Endothelial cell of umbilical vein (primary cell): ENCODE measurements at regions not wholly inside any gene's neighbourhood (a gene's known extent, or its start where the extent isn't known, plus 50 kb on each side); places are given as distances from the start of the nearest gene placed in this dataset.

Experiments used
- BruUV-seq: library from RNA; stranded (reverse); fragments of 400-500 nt; replicated peaks from 2 replicates; lab custom pipeline; 2021; lab: Mats Ljungman, UMichigan
- CTCF ChIA-PET: fragments of 300-600, 350-600 bp; sonication (Branson Sonifier 250); formaldehyde crosslinking; loops from one replicate; lab custom pipeline; 2021; ENCODE audit warnings: antibody characterized with exemption, inconsistent platforms; lab: Charles Lee
- POLR2A ChIA-PET: fragments of 300-600, 350-600 bp; sonication (Branson Sonifier 250); formaldehyde crosslinking; loops from one replicate; lab custom pipeline; 2021; ENCODE audit warnings: antibody characterized with exemption, inconsistent platforms; lab: Charles Lee
- DNase-seq: peaks from one replicate; pipeline ENCODE4 v3.0.0-alpha.2; 2011; ENCODE audit warnings: low read depth, low spot score
- FAIRE-seq: peaks from 2 replicates; lab custom pipeline; 2011; peaks lifted over from hg19 to GRCh38; lab: Jason Lieb, UNC
- H2AFZ ChIP-seq: 2 replicates; pipeline ENCODE4 v1.6.0; 2012; ENCODE audit warnings: low read depth, low read length, control low read depth, inconsistent platforms
- H3K27ac ChIP-seq: 2 replicates; pipeline ENCODE4 v1.5.1; 2011; ENCODE audit warnings: low read depth, mild to moderate bottlenecking, control low read depth, low read length, moderate library complexity; ENCODE audit not compliant: insufficient read depth
- H3K27me3 ChIP-seq, 2 experiments: 2 replicates each; pipeline versions ENCODE4 v1.6.0 to v1.6.1; 2011; ENCODE audit warnings: low read length in 2 of 2, mixed read lengths in 1 of 2; ENCODE audit not compliant: control insufficient read depth in 2 of 2, insufficient read depth in 2 of 2
- H3K36me3 ChIP-seq, 2 experiments: 2 replicates in 1 of 2; 3 replicates in 1 of 2; pipeline ENCODE4 v1.5.1; 2011; ENCODE audit warnings: low read length in 2 of 2, mild to moderate bottlenecking in 1 of 2, moderate library complexity in 1 of 2; ENCODE audit not compliant: control insufficient read depth in 2 of 2, insufficient read depth in 2 of 2; ENCODE audit errors: extremely low read depth in 1 of 2
- H3K4me1 ChIP-seq: 3 replicates; pipeline ENCODE4 v1.5.1; 2011; ENCODE audit warnings: mild to moderate bottlenecking, low read length; ENCODE audit not compliant: control insufficient read depth, insufficient read depth; ENCODE audit errors: extremely low read depth
- H3K4me2 ChIP-seq: 2 replicates; pipeline ENCODE4 v1.6.1; 2011; ENCODE audit warnings: low read length, control low read depth, mixed read lengths; ENCODE audit not compliant: insufficient read depth
- H3K4me3 ChIP-seq, 3 experiments: fragments of 200-600 bp in 1 of 3; sonication (generic), shearing (Covaris generic) in 1 of 3; replicated peaks in 1 of 3; 2 replicates each; pipeline ENCODE4 v1.5.1; 2011 to 2016; ENCODE audit warnings: control low read depth in 3 of 3, low read length in 3 of 3, mild to moderate bottlenecking in 2 of 3, inconsistent platforms in 1 of 3, low read depth in 1 of 3, moderate library complexity in 1 of 3; ENCODE audit not compliant: insufficient read depth in 1 of 3
- H3K79me2 ChIP-seq: 2 replicates; pipeline ENCODE4 v1.6.0; 2012; ENCODE audit warnings: low read length, inconsistent platforms; ENCODE audit not compliant: control insufficient read depth, insufficient read depth
- H3K9ac ChIP-seq: replicated peaks from 2 replicates; pipeline ENCODE3; 2011; ENCODE audit warnings: low read length, control low read depth; ENCODE audit not compliant: insufficient read depth; ENCODE audit errors: extremely low read depth
- H3K9me1 ChIP-seq: replicated peaks from 3 replicates; pipeline ENCODE4 v1.6.0; 2011; ENCODE audit warnings: mild to moderate bottlenecking, low read length; ENCODE audit not compliant: control insufficient read depth, insufficient read depth; ENCODE audit errors: extremely low read depth
- H3K9me3 ChIP-seq: replicated peaks from 2 replicates; pipeline ENCODE4 v1.5.1; 2012; ENCODE audit warnings: low read length, inconsistent platforms; ENCODE audit not compliant: control insufficient read depth, insufficient read depth
- H4K20me1 ChIP-seq: replicated peaks from 2 replicates; pipeline ENCODE3; 2011; ENCODE audit warnings: mild to moderate bottlenecking, low read length; ENCODE audit not compliant: control insufficient read depth, insufficient read depth; ENCODE audit errors: extremely low read depth
- EZH2 ChIP-seq: IDR thresholded peaks from 2 replicates; pipeline ENCODE4 v1.6.1; 2012; ENCODE audit warnings: borderline replicate concordance, low read depth, mild to moderate bottlenecking, moderate library complexity, low read length, inconsistent platforms; ENCODE audit not compliant: severe bottlenecking
- FOS ChIP-seq: IDR thresholded peaks from 2 replicates; pipeline ENCODE4 v1.6.1; 2011; ENCODE audit warnings: mild to moderate bottlenecking, low read length, moderate library complexity, borderline replicate concordance; ENCODE audit not compliant: insufficient read depth
- GATA2 ChIP-seq: IDR thresholded peaks from 2 replicates; pipeline ENCODE4 v1.7.0; 2011; ENCODE audit warnings: low read depth, mild to moderate bottlenecking, moderate library complexity, mixed read lengths, low read length; ENCODE audit not compliant: insufficient read length, insufficient read depth
- JUN ChIP-seq: IDR thresholded peaks from 2 replicates; pipeline ENCODE4 v1.6.1; 2011; ENCODE audit warnings: borderline replicate concordance, low read depth; ENCODE audit not compliant: insufficient read length, insufficient read depth
- MYC ChIP-seq: IDR thresholded peaks from one replicate; pipeline ENCODE4 v1.6.1; 2011; ENCODE audit warnings: mild to moderate bottlenecking, low read depth, low read length
- POLR2A ChIP-seq: IDR thresholded peaks from 2 replicates; pipeline ENCODE4 v1.6.1; 2012; ENCODE audit warnings: low read depth, mild to moderate bottlenecking, control low read depth, low read length
- POLR2AphosphoS5 ChIP-seq: IDR thresholded peaks from 2 replicates; pipeline ENCODE4 v1.6.1; 2012; ENCODE audit warnings: low read depth, mild to moderate bottlenecking, control low read depth, low read length, moderate library complexity; ENCODE audit not compliant: insufficient read depth
- dilution Hi-C: fragments of 300-500 bp; cut with MboI; formaldehyde crosslinking; loops from one replicate; pipeline ENCODE4 v1.15.0; 2019; ENCODE audit warnings: low sequenced_read_pairs; ENCODE audit not compliant: extremely low pct_ligation_motif_present
- intact Hi-C: fragments of 100-400 bp; cut with micrococcal nuclease; formaldehyde crosslinking; loops from one replicate; pipeline ENCODE4 v1.10.0; 2022
- TF ChIP-seq, protein P1 (sequence below): IDR thresholded peaks from 2 replicates; pipeline ENCODE4 v1.6.1; 2011; ENCODE audit not compliant: insufficient read depth, insufficient read length
- TF ChIP-seq, protein P2 (sequence below), 2 donors: IDR thresholded peaks; 1 replicate in 1 of 2; 2 replicates in 1 of 2; pipeline ENCODE4 v1.5.1; 2011; ENCODE audit warnings: low read length in 2 of 2, mild to moderate bottlenecking in 2 of 2, moderate library complexity in 2 of 2, control low read depth in 1 of 2, inconsistent platforms in 1 of 2, low read depth in 1 of 2; ENCODE audit not compliant: insufficient read depth in 1 of 2; ENCODE audit errors: extremely low read depth in 1 of 2

DNA sequence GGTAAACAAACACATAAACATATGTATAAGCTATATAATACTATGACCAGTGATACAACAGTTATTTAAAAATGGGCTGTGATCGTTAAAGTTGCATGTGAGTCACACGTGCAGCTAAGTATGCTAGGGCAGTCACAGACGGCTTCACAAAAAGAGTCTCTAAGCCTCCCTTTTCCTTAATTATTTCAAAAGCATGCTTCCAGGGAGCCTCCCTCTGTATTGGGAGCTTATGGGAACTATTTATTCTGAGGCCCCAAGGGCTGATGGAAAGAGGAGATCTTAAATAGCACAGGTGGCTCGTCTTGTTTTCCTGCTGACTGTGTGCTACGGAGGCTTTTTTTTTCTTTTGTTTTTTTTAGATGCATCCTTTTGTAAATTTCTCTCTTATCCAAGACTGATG, 94.3 kb downstream of the ADCYAP1 start:
- no peaks in the 10 kb centered on the region for H3K9me1 ChIP-seq

More for the DNA sequence above, 94.3 kb downstream of the ADCYAP1 start:
- Histone ChIP-seq H3K4me2 (no peak overlapping the region), H3K9me3 (no peaks in the 10 kb centered on the region), H3K27me3 (no peaks in the 10 kb centered on the region), H2AFZ (no peak overlapping the region), H3K36me3 (no peaks in the 10 kb centered on the region), H3K4me3 (no peak overlapping the region), H3K4me1 (peaks cover 28% of the 10 kb centered on the region), H3K79me2 (no peaks in the 10 kb centered on the region), H4K20me1 (no peaks in the 10 kb centered on the region), H3K9ac (no peak overlapping the region), H3K27ac (no peak overlapping the region)
- BruUV-seq = no TSS peak
- intact Hi-C loops = no loop called here
- ChIA-PET CTCF (interaction anchor here (1.6 kb wide), 1 partner anchor 38 kb away, joined by 6 read pairs; no protein-coding TSS in a partner anchor), POLR2A (no interaction called here)
- DNase-seq = no peak
- no peak for TF ChIP-seq FOS
- no peak for TF ChIP-seq JUN
- no peak for TF ChIP-seq MYC
- no peak for TF ChIP-seq EZH2
- TF ChIP-seq POLR2AphosphoS5 = no peak
- TF ChIP-seq, protein P1, sequence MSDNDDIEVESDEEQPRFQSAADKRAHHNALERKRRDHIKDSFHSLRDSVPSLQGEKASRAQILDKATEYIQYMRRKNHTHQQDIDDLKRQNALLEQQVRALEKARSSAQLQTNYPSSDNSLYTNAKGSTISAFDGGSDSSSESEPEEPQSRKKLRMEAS = no peak
- TF ChIP-seq GATA2 = no peak
- TF ChIP-seq POLR2A = no peak
- TF ChIP-seq, protein P2, sequence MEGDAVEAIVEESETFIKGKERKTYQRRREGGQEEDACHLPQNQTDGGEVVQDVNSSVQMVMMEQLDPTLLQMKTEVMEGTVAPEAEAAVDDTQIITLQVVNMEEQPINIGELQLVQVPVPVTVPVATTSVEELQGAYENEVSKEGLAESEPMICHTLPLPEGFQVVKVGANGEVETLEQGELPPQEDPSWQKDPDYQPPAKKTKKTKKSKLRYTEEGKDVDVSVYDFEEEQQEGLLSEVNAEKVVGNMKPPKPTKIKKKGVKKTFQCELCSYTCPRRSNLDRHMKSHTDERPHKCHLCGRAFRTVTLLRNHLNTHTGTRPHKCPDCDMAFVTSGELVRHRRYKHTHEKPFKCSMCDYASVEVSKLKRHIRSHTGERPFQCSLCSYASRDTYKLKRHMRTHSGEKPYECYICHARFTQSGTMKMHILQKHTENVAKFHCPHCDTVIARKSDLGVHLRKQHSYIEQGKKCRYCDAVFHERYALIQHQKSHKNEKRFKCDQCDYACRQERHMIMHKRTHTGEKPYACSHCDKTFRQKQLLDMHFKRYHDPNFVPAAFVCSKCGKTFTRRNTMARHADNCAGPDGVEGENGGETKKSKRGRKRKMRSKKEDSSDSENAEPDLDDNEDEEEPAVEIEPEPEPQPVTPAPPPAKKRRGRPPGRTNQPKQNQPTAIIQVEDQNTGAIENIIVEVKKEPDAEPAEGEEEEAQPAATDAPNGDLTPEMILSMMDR (IDR thresholded peaks at IDR 0.05; ENCODE audit: extremely low read depth in 1 of 2, insufficient read depth in 1 of 2, low read depth in 1 of 2, low read length in 2 of 2) = no peak
- dilution Hi-C loops = no loop called here
- no peak for FAIRE-seq
